Liver (tissue), 3 donors: ENCODE measurements at regions not wholly inside any gene's neighbourhood (a gene's known extent, or its start where the extent isn't known, plus 50 kb on each side); places are given as distances from the start of the nearest gene placed in this dataset.

ENCODE experiments used
- ATF3 ChIP-seq: IDR thresholded peaks from 2 replicates; pipeline ENCODE4 v1.6.1; 2016; ENCODE audit warnings: antibody characterized with exemption
- CTCF ChIP-seq: fragments of 150-350 bp; IDR thresholded peaks from 2 replicates; pipeline ENCODE4 v1.5.1; 2017; ENCODE audit warnings: improper control_type of control experiment, low read depth, low read length; ENCODE audit not compliant: missing input control
- EGR1 ChIP-seq, 2 donors: IDR thresholded peaks; 2 replicates each; pipeline ENCODE4 v1.6.1; 2016 to 2018; ENCODE audit warnings: antibody characterized with exemption in 2 of 2, low read depth in 2 of 2
- JUND ChIP-seq, 2 donors: IDR thresholded peaks; 2 replicates each; pipeline ENCODE4 v1.6.1; 2016; ENCODE audit warnings: antibody characterized with exemption in 2 of 2
- MAX ChIP-seq: IDR thresholded peaks from 2 replicates; pipeline ENCODE4 v1.6.1; 2016; ENCODE audit warnings: antibody characterized with exemption
- RAD21 ChIP-seq, 2 donors: IDR thresholded peaks; 2 replicates each; pipeline ENCODE4 v1.6.1; 2016; ENCODE audit warnings: antibody characterized with exemption in 2 of 2, mild to moderate bottlenecking in 2 of 2
- REST ChIP-seq: IDR thresholded peaks from 2 replicates; pipeline ENCODE4 v1.6.1; 2016; ENCODE audit warnings: antibody characterized with exemption, mild to moderate bottlenecking
- RXRA ChIP-seq, 2 donors: IDR thresholded peaks; 2 replicates each; pipeline ENCODE4 v1.6.1; 2017 to 2018; ENCODE audit warnings: antibody characterized with exemption in 2 of 2, mild to moderate bottlenecking in 1 of 2
- TAF1 ChIP-seq: conservative IDR thresholded peaks from 2 replicates; pipeline ENCODE4 v1.6.1; 2016; ENCODE audit warnings: antibody characterized with exemption, mild to moderate bottlenecking
- YY1 ChIP-seq: IDR thresholded peaks from 2 replicates; pipeline ENCODE4 v1.6.1; 2016; ENCODE audit warnings: antibody characterized with exemption, mild to moderate bottlenecking
- donor health status: healthy.
- donor health status: healthy.

GRCh38 chr3:13177236-13177635, 104.0 kb upstream of the IQSEC1 start:
- TF ChIP-seq CTCF (no peak), JUND (IDR thresholded peaks at IDR 0.05) (no peak), MAX (no peak), YY1 (no peak), EGR1 (IDR thresholded peaks at IDR 0.05; ENCODE audit: low read depth in 2 of 2) (no peak), REST (no peak), TAF1 (no peak), ATF3 (no peak), RAD21 (IDR thresholded peaks at IDR 0.05) (no peak), RXRA (IDR thresholded peaks at IDR 0.05) (no peak)
